SH-SY5Y (cell line): ENCODE measurements at regions not wholly inside any gene's neighbourhood (a gene's known extent, or its start where the extent isn't known, plus 50 kb on each side); places are given as distances from the start of the nearest gene placed in this dataset.

ENCODE experiments used
- GATA2 ChIP-seq: IDR thresholded peaks from 2 replicates; pipeline ENCODE4 v1.6.1; 2011; ENCODE audit warnings: mild to moderate bottlenecking, low read depth, low read length
- GATA3 ChIP-seq: IDR thresholded peaks from 2 replicates; pipeline ENCODE4 v1.6.1; 2011; ENCODE audit warnings: low read depth, mild to moderate bottlenecking, low read length, moderate library complexity

DNA sequence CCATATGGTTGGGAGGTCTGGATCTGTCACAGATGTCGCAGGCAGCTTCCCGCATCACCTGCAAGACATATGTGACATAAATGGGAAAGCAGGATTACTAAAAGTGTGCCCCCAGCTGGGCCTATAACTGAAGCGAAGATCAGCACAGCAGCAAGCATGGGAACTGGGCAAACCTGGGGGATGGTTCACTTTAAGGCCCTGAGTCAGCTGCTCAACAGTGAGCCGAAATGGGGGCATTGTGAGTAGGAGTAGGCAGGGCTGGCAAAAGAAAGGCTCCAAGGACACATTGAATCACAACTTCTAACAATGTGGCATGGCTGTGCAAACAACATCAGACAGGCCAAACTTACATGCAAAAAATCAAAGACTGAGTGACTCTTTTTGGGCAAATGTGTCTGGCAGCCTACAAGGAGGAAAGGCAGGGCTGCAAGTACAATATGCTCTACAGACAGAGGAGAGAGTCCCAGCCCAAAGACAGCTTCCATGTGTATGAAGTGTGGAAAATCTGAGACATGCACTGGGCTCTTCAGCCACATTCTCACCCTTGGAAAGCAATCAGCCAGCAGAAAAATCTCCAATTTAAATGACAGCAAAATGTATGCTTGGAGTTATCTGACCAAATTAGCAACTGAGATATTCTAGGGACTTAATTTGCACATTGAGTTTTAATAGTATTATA, 531.0 kb upstream of the MMS22L start:
- TF ChIP-seq GATA2 = no peak
- no peak for TF ChIP-seq GATA3
